ENCODE measurements at regions not wholly inside any gene's neighbourhood (a gene's known extent, or its start where the extent isn't known, plus 50 kb on each side); places are given as distances from the start of the nearest gene placed in this dataset.
"Not testable (repeated sequence)": the region's sequence is repeated elsewhere in the genome, so short reads cannot be mapped to it uniquely, and the experiment has no call there.

DNA sequence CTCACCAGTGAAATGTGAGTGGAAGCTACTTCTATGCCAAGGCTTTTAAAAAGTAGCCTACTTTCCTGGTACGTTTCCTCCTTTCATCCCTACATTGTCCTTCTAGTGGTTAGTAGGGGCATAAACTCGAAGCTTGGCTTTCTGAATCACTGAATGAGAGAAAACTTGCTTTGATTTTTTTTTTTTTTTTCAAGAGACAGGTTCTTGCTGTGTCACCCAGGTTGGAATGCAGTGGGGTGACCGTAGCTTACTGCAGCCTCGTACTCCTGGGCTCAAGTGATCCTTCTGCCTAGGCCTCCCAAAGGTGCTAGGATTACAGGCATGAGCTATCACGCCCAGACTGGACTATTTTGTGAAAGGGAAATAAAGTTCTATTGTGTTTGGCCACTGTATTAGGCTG lies 89.1 kb upstream of the IGFBP7 start:
- no peak for DNase-seq

GRCh38 chr4:57195622-57196021 lies 85.4 kb upstream of the IGFBP7 start:
- DNase-seq: no peak

DNA sequence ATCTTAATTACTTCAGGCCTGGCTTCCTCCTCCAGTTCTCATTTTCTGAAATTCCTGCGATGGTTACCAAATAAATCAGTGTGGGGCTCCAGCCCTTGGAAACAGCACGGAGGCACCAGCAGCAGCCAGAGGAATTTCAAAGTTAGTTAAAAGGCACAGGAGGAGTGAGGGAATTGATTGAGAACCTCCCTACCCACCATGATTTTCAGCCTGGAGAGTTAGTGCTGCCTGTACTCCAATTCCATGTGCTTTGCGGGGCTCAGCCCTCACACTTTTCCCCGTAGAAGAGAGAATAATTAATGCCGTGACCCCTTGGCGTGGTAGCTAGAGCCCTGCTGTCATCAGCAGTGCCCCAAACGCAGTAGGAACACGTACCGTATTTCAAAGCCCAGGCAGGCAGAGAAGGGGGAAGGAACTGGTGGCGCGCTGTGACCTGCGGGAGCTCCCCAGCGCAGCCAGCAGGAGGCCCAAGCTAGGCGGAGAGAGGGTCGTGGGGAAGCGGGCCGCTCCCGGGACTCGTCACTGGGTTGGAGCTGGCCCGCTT lies 84.0 kb upstream of the IGFBP7 start:
- DNase-seq: no peak

DNA sequence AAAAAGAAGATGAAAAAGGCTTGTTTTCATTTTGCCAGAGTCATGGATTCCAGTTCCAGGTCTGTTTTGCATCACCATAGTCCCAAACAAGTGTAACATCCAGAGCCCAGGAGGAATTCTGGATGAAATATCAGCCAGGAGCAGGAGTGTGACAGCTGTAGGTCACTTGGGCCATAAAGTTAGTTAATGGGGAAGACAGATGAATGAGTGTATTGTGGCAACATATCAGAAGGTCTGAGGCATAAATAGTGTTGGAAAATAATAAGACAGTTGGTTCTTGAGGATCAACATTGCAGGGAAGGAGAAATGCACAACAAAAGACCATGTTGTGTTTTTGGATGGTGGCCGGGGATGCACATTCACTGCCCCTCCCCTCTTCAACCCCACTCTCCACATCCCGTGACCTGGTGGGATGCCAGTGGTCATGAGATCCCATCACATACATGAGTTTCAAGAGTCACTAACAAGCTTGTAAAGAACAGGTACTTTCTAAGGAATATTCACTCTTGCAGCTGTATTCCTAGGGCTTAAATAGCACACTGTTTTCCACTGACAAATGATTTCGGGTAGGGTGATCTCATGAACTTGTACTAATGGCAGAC lies 83.1 kb upstream of the IGFBP7 start:
- DNase-seq: peak; percentile 41

DNA sequence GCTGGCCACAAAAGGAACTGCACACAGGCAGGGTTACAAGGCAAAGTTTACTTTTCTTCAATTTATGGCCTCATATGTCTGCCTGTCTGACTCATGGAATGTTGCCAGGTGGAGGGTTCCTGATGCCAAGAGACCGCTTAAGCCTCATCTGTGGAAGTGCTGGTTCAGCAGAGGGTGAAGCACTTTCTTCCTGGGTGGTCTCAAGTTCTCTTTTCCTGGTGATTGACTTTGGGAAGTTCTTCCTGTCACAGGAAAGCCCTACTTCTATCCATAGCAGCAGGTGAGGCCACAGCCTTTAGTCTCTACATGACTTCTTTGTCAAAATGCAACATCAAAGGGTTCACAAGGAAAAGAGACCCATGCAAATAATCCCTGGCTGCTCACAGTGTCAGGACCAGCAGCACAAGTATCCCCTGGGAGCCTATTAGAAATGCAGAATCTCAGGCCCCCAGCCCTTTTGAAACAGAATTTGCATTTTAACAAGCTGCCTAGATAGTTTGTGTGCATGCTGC lies 81.4 kb upstream of the IGFBP7 start:
- DNase-seq: peak; percentile 72

DNA sequence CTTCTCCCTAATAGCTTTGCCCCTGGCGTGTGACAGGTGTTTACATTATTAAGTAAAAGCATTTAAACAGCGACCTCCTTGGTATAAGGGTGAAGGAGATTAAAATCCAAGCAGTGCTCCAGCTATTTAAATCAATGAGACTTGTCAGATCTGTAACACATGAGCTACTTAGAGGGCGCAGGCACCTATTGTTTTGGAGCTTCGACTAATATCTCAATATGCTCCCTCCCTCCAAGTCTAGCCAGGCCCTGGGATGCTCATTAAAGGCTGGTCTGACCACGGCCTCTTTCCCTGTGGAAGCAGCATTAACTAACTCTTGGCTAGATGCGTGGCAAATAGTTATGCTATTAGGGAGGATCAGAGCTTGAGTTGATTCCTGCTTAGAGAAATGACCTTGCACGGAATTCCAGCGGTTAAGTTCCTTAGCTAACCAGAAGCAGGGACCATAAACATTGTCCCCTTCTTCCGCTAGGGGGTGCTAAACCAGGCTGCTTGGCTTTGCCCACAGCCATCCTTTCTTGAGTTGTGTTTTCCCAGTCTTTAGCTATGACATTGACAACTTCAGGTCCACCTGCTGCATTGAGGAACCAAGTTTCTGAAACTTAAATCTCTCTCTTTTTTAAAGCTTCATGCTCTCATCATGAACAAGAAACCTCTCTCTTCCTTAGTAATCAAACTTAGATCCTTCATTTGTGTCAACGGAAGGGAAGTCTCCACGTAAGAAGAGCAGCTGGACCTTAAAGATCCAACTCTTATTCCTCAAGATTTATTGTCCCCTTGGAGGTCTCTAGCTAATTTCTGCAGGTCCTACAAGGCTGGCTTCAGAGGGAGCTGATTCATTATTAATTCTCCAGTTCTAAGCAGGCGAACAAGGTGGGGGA lies 80.7 kb upstream of the IGFBP7 start:
- no peak for DNase-seq

- no peak for DNase-seq
Observed at GRCh38 chr4:57187246-57187645, 77.1 kb upstream of the IGFBP7 start.

GRCh38 chr4:57184378-57185029 lies 74.3 kb upstream of the IGFBP7 start:
- DNase-seq: peak; percentile 60

DNA sequence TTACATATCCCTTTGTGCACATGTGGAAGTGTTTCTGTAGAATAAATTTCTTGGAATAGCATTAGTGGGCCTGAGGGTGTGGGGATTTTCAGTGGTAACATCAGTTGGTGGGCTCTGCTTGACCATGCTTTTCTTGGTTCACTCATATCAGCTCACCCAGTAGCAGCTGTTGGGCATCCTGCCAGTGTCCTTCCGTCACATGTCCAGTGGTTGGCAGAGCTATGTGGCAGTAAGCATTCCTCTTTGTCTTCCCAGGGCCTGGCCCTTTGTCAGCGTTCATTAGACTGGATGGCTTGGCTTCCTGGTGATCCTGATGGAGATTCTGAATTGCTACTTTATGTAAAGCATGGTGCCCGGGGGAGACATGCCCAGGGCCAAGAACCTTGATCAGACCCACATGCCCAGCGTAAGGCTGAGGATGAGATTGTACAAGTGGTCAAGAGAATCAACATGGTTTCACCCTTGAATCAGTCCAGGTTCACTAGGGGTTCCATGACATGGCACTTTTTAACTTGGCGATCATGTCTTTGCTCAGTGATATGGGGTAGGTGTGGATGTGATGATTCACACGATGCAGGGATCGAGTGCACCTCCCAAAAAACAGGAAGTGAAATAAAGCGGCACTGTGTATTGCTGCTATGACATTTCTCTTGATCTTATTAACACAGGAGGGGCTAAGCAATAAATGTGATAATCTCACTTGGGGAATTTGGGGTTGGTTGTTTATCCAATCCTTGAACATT lies 72.1 kb upstream of the IGFBP7 start:
- no peak for DNase-seq

DNA sequence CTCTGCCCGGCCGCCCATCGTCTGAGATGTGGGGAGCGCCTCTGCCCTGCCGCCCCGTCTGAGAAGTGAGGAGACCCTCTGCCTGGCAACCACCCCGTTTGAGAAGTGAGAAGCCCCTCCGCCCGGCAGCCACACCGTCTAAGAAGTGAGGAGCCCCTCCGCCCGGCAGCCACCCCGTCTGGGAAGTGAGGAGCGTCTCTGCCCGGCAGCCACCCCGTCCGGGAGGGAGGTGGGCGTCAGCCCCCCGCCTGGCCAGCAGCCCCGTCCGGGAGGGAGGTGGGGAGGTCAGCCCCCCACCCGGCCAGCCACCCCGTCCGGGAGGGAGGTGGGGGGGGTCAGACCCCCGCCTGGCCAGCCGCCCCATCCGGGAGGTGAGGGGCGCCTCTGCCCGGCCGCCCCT lies 63.0 kb upstream of the IGFBP7 start:
- not testable (repeated sequence) for DNase-seq

GRCh38 chr4:57172065-57172464 lies 61.9 kb upstream of the IGFBP7 start:
- no peak for DNase-seq

GRCh38 chr4:57168982-57169381 lies 58.8 kb upstream of the IGFBP7 start:
- DNase-seq: no peak

DNA sequence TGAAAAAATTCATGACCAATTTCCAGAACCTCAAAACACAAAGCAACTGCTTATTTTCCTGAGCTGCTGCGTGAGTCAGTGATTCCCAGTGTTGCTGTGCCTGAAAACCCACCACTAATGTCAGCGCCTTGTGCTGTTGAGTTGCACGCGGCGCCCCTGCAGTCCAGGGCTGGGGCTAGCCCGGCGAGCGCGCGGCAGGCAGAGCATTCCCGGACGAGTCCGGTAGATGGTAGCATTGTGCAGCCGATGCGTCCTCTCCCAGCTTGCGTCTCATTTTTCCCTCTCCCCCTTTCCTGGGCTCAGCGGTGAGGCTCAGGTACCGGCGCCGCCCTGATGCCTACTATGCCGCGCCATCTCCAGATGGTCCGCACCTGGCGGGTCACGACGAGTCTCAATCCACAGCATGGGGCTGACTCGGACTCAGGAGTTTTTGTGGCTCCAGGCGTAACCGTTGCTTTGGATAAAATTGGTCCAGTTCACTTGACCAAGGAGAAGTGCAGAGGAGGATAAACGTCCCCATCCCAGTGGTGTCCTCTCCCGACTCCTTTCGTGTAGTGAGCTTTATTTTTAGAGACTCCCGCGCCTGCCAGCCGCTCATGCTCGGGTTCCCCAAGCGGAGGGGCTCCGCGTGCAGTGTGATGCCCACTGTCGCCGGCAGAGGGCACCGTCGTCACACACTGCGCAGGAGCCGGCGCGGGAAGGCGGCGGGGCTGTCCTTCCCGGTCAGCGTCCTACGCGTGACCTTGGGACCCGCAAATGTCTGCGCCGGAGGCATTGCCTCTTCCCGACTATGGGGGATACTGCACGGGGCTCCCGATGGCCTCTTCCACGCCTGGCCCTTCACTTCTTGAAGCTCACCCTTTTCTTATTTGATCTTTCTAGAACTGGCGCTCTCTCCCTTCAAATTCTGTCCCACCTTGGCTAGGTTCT lies 53.6 kb upstream of the IGFBP7 start:
- peak; percentile 73 for DNase-seq

- DNase-seq: no peak
Observed at GRCh38 chr4:57162499-57163019, 52.4 kb upstream of the IGFBP7 start.
